RWPE1 (cell line): ENCODE measurements at regions not wholly inside any gene's neighbourhood (a gene's known extent, or its start where the extent isn't known, plus 50 kb on each side); places are given as distances from the start of the nearest gene placed in this dataset.

Experiments
- CTCF ChIA-PET: fragments of 350-600 bp; sonication (Branson Sonifier 250); formaldehyde crosslinking; extraction: SDS; loops from one replicate; lab custom pipeline; 2021; lab: Yijun Ruan, JAX
- POLR2A ChIA-PET: fragments of 400-600 bp; formaldehyde crosslinking; extraction: SDS; loops from one replicate; lab custom pipeline; 2020; ENCODE audit warnings: antibody characterized with exemption; ENCODE audit not compliant: low non-redundant PET; lab: Yijun Ruan, JAX
- DNase-seq: peaks from one replicate; pipeline ENCODE4 v3.0.0; 2012; ENCODE audit warnings: low spot score
- H3K27ac ChIP-seq: fragments of 450-650 bp; 2 replicates; pipeline ENCODE4 v1.5.1; 2017
- TF ChIP-seq, protein P1 (sequence below): fragments of 450-650 bp; conservative IDR thresholded peaks from 2 replicates; pipeline ENCODE4 v1.5.1; 2017; ENCODE audit warnings: low read depth, mild to moderate bottlenecking

GRCh38 chr18:8504424-8504823 is 104.8 kb upstream of the RAB12 start:
- DNase-seq: no peak
- no peak overlapping the region for H3K27ac ChIP-seq
- ChIA-PET CTCF (interaction anchor here (0.5 kb wide), 1 partner anchor 100 kb away, joined by 3 read pairs; no protein-coding TSS in a partner anchor), POLR2A (no interaction called here)
- TF ChIP-seq, protein P1, sequence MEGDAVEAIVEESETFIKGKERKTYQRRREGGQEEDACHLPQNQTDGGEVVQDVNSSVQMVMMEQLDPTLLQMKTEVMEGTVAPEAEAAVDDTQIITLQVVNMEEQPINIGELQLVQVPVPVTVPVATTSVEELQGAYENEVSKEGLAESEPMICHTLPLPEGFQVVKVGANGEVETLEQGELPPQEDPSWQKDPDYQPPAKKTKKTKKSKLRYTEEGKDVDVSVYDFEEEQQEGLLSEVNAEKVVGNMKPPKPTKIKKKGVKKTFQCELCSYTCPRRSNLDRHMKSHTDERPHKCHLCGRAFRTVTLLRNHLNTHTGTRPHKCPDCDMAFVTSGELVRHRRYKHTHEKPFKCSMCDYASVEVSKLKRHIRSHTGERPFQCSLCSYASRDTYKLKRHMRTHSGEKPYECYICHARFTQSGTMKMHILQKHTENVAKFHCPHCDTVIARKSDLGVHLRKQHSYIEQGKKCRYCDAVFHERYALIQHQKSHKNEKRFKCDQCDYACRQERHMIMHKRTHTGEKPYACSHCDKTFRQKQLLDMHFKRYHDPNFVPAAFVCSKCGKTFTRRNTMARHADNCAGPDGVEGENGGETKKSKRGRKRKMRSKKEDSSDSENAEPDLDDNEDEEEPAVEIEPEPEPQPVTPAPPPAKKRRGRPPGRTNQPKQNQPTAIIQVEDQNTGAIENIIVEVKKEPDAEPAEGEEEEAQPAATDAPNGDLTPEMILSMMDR: no peak

GRCh38 chr18:8504880-8505435 is 104.3 kb upstream of the RAB12 start:
- no peak for DNase-seq
- TF ChIP-seq, protein P1: no peak
- no peak overlapping the region for H3K27ac ChIP-seq
- ChIA-PET POLR2A (no interaction called here), CTCF (no interaction called here)

GRCh38 chr18:8506251-8507049 is 102.8 kb upstream of the RAB12 start:
- ChIA-PET POLR2A (no interaction called here), CTCF (no interaction called here)
- no peak for DNase-seq
- H3K27ac ChIP-seq: no peak overlapping the region
- TF ChIP-seq, protein P1: no peak

GRCh38 chr18:8507361-8507760 is 101.9 kb upstream of the RAB12 start:
- TF ChIP-seq, protein P1: no peak
- ChIA-PET CTCF (interaction anchor here (0.6 to 0.8 kb wide), 2 partner anchors 243 to 281 kb away, joined by 3 to 4 read pairs; no protein-coding TSS in a partner anchor), POLR2A (no interaction called here)
- no peak overlapping the region for H3K27ac ChIP-seq
- DNase-seq: no peak

- CTCF ChIA-PET: interaction anchor here (0.6 to 0.8 kb wide), 2 partner anchors 242 to 280 kb away, joined by 3 to 4 read pairs; no protein-coding TSS in a partner anchor
- no peak overlapping the region for H3K27ac ChIP-seq
- no peak for DNase-seq
- POLR2A ChIA-PET: no interaction called here
- TF ChIP-seq, protein P1: no peak
Observed at GRCh38 chr18:8507915-8508705, 101.1 kb upstream of the RAB12 start.

DNA sequence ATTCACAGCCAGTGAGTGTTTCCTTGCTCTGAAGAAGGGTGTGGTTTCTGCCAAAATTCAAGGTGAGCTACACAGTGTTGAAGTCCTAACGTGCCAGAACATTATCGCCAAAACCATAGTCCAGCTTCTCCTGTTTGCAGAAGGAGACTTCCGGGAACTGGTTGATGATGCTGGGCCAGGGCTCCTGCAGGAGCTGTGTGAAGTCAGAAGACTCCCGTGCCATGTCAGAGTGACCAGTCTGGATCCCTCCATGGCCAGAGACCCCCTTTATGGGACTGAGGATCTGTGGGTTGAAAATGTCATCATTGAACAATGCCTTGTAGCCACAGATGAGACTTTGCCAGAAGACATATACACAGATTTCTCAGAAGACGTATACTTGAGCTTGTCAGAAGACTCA is 96.0 kb upstream of the RAB12 start:
- no peak overlapping the region for H3K27ac ChIP-seq
- ChIA-PET CTCF (no interaction called here), POLR2A (no interaction called here)
- DNase-seq: no peak
- TF ChIP-seq, protein P1: no peak
